ENCODE measurements at regions not wholly inside any gene's neighbourhood (a gene's known extent, or its start where the extent isn't known, plus 50 kb on each side); places are given as distances from the start of the nearest gene placed in this dataset.

DNA sequence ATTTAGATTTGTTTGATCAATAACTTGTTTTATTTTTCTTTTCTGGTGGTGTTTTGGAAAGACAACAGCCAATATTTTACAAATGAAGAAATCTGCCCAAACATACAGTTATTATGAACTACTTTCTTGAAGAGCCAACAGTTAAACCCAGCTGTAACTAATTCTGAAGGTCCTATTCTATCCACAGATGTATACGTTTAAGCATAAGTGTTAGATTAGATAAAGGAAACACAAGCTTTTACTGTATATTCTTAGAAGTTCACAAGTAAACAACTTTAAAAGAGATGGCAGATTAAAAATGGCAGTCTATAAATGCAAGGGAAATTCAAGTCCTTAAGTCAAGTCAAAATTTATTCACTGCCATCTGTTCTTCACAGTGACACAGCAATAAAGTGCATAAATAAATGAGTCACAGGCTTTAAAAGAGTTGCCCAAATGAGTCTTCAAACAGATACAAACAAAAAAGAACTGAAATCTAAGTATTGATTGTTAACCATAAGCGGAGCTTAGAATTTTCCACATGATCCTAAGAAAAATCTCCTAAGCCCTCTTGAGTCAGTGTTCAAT lies 49.9 kb upstream of the KCNH1 start (continued):
- TF ChIP-seq GLI2 (tag by site-specific recombination; IDR thresholded peaks at IDR 0.05; ENCODE audit: borderline replicate concordance, low read depth) (no peak), ZNF112 (tag by site-specific recombination; IDR thresholded peaks at IDR 0.05) (no peak), ZBTB21 (tag by site-specific recombination; IDR thresholded peaks at IDR 0.05) (no peak)
- TF ChIP-seq, protein P1, sequence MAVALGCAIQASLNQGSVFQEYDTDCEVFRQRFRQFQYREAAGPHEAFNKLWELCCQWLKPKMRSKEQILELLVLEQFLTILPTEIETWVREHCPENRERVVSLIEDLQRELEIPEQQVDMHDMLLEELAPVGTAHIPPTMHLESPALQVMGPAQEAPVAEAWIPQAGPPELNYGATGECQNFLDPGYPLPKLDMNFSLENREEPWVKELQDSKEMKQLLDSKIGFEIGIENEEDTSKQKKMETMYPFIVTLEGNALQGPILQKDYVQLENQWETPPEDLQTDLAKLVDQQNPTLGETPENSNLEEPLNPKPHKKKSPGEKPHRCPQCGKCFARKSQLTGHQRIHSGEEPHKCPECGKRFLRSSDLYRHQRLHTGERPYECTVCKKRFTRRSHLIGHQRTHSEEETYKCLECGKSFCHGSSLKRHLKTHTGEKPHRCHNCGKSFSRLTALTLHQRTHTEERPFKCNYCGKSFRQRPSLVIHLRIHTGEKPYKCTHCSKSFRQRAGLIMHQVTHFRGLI (tag by site-specific recombination; IDR thresholded peaks at IDR 0.05), result no peak
- TF ChIP-seq, protein P2, sequence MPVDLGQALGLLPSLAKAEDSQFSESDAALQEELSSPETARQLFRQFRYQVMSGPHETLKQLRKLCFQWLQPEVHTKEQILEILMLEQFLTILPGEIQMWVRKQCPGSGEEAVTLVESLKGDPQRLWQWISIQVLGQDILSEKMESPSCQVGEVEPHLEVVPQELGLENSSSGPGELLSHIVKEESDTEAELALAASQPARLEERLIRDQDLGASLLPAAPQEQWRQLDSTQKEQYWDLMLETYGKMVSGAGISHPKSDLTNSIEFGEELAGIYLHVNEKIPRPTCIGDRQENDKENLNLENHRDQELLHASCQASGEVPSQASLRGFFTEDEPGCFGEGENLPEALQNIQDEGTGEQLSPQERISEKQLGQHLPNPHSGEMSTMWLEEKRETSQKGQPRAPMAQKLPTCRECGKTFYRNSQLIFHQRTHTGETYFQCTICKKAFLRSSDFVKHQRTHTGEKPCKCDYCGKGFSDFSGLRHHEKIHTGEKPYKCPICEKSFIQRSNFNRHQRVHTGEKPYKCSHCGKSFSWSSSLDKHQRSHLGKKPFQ (tag by site-specific recombination; IDR thresholded peaks at IDR 0.05), result no peak
